ENCODE measurements at regions not wholly inside any gene's neighbourhood (a gene's known extent, or its start where the extent isn't known, plus 50 kb on each side); places are given as distances from the start of the nearest gene placed in this dataset.
"Not testable (repeated sequence)": the region's sequence is repeated elsewhere in the genome, so short reads cannot be mapped to it uniquely, and the experiment has no call there.

DNA sequence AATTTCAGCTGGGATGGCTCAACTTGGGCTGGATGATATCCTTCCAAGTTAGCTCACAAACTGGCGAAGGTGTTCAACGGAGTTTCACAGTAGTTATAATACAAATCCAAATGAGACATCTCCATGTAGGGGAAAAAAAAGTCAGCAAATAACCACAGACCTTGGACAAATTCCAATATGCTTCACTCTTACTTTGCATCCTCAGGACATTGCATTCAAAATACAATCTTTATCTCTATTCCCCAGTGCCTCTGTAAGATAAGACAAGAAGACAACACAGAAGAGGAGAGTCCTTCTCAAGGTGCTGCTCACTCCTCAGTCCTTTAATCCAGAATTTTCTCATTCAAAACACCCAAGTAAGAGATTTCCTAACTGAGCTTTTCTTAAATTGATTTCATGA lies 1797.7 kb downstream of the MRPL39 start:
- no peak for DNase-seq

DNA sequence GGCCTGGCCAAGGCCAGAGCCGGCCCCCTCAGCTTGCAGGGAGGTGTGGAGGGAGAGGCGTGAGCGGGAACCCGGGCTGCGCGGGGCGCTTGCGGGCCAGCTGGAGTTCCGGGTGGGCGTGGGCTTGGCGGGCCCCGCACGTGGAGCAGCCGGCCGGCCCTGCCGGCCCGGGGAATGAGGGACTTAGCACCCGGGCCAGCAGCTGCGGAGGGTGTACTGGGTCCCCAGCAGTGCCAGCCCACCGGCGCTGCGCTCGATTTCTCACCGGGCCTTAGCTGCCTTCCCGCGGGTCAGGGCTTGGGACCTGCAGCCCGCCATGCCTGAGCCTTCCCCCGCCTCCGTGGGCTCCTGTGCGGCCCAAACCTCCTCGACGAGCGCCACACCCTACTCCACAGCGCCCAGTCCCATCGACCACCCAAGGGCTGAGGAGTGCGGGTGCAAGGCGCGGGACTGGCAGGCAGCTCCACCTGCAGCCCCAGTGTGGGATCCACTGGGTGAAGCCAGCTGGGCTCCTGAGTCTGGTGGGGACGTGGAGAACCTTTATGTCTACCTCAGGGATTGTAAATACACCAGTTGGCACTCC lies 1800.2 kb downstream of the MRPL39 start:
- not testable (repeated sequence) for DNase-seq

DNA sequence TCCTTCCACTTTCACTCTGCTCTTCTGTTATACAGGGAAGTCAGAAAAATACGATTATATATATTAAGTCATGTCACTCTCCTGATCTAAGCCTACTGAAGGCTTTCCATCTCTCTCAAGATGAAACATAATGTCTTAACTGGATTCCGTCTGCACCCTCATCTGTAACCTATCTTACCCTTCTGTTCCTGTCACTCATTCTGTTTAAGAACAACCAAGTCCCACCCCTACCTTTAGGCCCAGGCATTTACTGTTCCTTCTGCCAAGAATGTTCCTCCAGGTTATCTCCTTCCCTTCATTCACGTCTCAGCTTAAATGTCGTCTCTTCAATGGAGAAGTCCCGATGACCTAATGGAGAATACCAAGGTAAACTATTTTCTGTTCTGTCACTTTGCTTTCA lies 1802.4 kb downstream of the MRPL39 start:
- no peak for DNase-seq

DNA sequence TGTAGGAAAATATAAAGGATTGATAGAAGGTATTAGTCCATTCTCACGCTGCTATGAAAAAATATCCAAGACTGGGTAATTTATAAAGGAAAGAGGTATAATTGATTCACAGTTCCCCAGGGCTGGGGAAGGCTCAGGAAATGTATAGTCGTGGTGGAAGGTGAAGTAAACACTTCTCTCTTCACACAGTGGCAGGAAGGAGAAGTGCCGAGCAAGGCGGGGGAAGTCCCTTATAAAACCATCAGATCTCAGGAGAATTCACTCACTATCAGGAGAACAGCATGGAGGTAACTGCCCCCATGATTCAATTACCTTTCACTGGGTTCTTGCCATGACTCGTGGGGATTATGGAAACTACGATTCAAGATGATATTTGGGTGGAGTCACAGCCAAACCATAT lies 1806.0 kb downstream of the MRPL39 start:
- no peak for DNase-seq

DNA sequence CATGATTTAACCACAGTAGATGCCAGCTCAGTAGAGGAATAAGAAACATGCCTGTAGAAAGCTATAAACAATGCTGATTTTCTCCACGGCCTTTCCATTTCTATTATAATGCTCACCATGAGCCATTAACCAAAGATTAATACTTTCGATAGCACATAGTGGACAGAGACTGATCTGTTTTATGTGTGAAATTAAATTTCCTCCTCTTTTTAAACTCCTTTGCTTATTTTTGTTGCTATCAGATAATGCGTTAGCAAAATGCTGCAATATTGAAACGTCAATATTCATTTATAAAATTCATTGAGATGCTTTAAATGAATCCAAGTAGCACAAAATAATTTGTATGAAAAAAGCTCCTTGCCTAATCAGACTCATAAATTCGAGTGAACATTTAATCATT lies 1807.9 kb downstream of the MRPL39 start:
- DNase-seq = no peak

DNA sequence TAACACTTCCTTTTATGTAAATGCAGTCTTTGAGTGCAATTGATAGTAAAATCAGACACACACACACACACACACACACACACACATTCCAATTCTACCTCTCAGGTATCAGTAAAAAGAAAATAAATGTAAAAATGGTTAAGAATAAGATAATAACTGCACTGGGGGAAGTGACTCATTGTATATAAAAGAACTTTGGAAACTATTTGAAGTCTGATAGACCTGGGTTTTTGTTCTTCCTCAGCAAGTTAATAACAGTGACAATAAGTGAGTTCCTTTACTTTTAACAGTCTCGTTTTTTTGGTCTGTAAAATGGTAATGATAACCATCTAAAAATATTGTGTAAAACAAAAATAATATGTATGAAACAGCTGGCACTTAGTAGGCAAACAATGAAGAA lies 1815.0 kb downstream of the MRPL39 start:
- DNase-seq = no peak

DNA sequence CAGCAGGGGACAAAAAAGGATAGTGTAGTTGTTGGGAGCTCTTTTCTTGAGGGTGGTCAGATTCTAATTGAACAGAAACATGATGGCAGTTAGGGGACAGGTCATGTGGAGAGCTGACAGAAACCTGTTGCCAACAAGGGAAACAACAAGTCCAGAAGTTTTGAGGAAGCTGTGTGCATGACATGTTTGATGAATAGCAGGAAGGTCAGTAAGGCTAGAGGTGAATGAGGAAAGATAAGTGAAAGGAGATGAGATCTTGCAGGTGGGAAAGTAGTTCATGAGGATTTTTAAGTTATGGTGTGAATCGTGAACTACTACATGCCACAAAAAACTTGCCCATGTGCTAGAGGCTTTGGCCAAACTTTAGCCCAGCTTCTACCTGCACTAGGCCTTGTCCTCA lies 1817.4 kb downstream of the MRPL39 start:
- no peak for DNase-seq

DNA sequence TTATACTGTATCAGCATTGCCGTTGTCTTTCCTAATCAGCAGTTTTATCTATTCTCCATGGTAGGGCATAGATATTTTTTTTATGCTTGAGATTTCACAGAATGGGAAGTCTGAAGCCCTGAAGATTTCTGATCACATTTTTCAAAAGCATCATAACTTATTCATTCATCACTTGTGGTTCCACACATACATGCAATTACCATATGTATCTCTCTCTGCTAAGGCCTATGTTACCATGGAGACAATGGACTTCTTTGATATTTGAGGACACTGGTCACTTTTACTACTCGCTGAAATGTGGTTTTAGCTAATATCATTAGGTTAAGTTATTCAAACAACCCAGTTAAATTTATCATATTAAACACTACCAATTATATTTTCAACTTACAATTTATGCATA lies 1827.0 kb downstream of the MRPL39 start:
- no peak for DNase-seq

DNA sequence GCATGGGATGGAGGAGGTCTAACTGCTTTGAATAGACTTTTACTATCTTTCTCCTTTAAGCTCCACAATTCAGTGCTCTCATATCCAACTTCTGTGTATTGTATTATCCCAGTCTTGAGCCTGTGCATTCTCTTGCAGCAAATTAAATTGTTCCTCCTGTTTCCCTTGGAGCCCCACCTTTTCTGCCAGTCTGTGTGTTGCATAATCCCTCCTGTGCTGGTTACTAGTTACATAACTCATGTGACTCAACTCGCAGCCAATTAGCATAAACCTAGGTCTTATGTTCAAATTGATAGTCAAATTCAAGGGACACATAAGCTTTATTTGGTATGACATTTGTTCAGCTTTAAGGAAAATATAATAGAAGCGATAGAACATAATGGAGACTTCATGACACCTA lies 1863.5 kb downstream of the MRPL39 start:
- no peak for DNase-seq

DNA sequence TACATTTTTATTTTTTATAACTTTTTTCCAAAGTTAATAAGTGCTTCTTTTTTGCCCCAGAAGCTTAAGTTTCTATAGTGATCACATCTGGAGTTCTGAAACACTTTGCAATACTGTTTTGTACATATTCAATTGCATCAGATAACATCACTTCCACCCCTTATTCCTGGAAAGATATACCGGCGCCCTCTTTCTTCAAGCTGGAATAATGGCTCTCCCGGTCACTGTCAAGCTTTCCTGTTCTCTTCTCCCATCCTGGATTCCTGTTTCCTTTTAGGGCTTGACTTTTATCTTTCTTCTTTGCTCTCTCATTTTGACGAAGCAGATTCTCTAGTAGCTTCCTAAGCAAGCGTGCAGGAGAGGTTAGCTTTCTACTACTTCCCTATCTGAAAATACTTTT lies 1866.8 kb downstream of the MRPL39 start:
- no peak for DNase-seq

DNA sequence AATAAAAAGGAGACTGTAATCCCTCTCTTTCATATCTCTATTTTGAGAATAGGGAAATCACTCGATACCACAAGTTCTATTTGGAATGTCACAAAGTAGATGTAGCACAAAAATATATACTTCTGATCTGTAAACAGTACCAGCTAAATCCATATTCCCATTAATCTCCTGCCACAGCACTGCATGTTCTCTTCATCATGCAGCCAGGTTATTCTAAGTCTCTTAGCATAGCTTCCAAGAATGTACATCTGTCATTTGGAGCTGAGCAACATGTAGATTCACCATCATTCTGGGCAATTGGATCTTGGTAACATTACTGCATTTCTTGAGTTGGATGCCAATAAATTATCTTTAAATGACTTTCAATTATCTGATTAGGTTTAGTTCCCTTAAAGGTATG lies 1874.5 kb downstream of the MRPL39 start:
- no peak for DNase-seq

DNA sequence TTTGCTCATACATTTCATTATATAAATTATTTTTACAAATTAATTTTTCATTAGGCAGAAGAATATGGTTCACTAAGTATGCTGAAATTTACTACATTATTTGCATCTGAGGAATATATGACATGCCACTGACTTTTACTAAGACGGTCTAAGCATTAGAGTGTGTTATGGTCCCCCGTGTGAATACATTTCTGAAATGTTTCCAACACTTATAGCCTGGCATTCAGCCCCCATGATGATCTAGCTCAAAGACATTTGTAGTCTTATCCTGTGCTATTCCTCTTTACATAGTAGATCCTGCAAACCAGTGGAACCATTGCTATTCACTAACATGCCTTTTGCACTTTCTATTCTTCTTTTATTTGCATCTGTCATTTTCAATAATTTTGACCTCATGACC lies 1878.0 kb downstream of the MRPL39 start:
- no peak for DNase-seq

DNA sequence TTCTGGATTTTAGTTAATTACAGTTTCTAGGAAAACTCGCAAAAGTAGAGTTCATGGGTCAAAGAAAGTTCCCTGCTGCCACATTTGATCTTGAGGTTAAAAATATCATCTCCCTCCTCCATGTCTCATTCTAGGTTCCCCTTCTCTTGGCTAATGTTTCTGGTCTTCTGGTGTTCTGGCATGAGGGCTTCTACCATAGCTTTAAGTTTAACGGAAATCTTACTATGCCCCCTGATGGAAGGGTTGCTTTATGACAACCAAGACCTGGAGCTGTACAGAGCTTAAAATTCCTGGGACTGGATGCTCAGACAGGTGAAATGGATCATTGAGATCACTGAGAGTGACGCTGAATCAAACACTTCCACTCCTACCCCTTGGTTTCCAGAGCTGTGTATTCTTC lies 1881.7 kb downstream of the MRPL39 start:
- DNase-seq = no peak

DNA sequence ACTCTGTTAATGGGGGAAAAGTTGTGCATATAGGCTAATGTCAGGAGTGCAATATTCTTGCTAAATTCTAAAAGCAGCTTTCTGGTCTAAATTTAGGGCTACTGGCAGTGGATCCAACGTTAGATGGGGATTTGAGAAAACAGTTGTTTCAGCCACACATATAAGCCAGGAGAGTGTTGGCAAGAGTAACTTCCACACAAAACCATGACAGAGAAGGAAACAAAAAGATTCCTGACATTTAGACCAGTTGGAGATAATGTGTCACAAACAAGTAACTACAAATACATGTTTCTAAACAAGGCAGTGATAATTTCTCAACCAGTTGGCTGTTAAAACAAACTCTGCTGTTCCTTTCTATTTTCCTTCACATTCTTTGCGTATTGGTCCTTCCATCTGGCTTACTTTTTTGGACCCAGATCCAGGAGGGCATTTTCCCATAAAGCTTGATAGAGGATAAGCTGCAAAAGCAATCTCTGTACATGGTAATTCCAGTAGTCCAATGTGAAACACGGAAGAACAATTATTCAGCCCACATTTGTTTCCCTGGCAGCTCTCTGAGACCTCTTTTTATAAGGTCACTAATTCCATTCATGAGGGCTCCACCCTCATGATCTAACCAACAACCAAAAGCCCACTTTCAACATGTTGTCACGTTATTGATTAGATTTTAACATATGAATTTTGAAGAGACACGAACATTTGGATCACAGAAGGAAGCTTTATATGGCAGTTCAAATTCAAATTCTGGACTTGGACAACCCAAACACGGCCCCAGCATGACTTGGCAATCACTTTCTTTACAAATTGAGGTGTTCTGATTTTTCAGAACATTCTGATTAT lies 1888.6 kb downstream of the MRPL39 start:
- no peak for DNase-seq

DNA sequence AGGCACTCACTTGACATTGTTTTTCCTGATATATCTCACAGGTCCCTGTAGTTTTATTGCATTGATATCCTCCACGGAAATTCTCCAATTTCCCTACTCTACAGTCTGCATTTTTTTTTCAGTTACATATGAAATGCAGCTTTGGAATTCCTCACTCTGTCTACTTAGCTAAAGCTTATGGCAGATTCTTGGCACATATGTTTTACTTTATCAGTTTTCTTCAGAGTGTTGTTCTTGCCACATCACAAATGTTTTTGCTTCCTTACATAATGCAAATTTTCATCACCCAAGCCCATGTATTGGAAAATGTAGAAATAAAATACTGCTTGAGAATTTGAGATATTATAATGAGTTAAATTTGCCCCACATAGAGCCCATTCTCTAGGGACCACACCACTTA lies 1895.1 kb downstream of the MRPL39 start:
- DNase-seq = no peak

DNA sequence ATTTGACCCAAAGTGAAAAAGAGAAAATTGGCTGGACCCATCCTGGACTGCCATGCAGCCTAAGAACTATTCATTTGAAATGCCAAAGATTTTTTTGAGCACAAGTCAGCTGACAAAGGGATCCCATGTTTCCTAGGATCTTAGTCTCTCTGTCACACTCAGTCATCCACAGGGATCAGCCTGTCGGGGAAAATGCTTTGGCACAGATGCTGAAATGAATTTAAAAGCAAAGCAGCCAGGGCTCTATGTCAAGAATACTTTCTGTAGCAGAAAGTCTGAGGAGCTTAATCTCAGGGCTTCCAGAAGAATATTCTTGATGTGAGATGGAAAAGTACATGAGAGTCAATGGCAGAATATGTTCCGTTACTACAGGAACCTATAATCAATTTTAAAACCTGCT lies 1900.8 kb downstream of the MRPL39 start:
- DNase-seq = no peak

DNA sequence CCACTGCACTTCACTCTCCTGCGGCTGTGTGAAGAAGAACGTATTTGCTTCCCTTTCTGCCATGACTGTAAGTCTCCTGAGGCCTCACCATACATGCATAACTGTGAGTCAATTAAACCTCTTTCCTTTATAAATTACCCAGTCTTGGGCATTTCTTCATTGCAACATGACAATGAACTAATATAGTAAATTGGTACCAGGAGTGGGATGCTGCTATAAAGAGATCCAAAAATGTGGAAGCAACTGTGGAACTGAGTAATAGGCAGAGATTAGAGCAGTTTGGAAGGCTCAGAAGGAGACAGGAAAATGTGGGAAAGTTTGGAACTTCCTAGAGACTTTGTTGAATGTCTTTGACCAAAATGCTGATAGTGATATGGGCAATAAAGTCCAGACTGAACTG lies 1907.9 kb downstream of the MRPL39 start:
- DNase-seq = no peak

DNA sequence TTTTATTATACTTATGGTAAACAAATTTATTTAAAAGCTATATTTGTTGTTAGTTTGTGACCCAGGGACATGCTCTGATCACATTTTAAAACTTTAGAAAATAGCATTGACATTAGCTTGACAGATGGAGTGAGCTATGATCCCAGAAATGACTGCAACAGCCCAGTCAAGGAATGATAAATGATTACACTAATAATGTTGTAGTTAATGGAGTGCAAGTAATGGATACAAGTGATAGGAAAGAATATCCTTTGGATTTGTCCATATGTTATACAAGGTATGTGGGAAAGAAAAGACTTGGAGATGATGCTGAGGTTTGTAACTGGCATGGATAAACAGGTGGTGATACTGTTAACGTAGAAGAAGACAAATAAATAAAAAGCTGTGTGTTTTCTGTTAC lies 1908.7 kb downstream of the MRPL39 start:
- no peak for DNase-seq

DNA sequence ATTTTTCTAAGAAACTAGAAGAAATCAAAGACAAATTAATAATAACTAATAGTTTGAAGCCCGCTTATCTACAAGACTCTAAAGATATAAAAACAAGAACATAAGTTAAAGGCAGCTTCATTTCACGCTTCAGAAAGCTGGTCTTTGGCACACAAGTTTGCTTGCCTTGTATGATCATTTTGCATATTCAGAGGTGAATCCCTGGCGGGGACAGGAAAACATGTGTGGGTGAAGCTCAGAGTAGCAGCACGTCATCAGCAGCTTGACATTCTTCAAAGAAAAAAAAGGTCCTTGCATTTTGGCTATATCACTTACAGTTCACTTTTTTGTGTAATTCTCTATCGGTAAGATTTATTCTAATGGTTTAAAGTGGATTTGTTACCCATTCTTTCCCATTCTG lies 1911.8 kb downstream of the MRPL39 start:
- no peak for DNase-seq

DNA sequence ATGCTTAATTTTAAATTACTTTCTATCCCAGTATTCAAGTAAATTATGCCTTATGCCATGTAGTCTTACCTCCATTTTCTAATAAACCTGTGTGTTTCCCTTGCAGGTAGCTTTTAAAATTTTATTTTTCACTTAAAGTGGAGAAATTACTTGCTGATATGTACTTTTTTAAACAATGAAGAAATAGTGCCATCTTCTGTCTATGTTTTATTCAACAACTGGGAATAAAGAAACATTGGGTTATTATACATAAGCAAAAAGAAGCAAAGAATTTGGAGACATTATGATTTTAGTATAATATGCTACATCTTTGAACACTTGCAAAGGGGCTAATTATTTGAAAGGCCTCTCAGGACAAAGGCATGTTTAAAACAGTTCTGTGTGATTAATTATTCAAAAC lies 1912.9 kb downstream of the MRPL39 start:
- no peak for DNase-seq

DNA sequence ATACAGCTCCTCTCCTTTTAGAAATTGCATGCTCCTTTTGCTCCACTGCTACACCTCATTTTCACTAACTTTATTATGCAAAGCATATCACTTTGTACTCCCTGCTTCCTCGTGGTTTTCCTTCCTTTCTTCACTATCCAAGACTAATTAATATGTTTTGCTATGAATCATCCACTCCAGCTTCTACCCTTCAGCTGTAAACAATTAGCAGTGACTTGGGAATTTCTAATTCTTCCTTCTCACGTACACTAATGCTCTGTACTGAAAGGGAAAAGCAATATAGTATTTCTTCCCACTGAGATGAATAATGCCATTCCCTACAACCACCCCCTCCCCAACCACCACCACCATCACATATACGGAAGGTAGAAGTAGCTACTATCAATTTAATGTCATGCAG lies 1917.0 kb downstream of the MRPL39 start:
- DNase-seq = no peak

DNA sequence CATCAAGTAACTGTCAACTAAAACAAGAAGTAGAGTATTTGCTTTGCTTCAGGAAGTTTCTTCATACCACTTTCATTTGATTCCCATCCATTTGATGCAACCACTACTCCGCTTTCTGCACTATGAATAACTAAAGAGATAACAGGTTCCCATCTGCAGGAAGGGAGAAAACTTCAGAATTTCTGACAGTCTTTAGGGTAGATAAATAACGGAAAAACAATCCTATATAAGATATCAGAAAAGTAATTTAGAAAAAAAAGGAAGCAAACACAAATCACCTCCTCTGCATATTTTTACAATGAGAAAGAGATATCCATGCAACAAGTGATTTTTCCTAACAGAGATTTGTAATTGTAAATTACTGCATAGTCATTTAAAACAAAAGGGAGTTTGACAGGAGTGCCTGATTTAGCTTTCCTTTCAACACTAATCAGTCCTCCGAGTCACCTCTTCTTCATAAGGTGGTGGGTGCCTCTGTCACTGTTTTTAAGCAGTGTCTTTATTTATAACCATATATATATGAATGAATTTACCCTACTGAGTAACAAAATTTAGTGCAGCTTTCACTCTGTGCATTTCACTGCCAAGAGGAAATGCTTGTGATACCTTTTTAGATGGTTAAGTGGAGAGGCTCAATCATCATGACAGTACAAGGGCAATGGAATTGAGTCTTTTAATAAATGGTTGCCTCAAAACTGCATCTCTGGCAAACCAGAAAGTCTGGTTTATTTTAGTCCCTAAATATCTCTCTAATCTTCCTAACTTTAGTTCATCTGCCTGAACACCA lies 1920.4 kb downstream of the MRPL39 start:
- no peak for DNase-seq

DNA sequence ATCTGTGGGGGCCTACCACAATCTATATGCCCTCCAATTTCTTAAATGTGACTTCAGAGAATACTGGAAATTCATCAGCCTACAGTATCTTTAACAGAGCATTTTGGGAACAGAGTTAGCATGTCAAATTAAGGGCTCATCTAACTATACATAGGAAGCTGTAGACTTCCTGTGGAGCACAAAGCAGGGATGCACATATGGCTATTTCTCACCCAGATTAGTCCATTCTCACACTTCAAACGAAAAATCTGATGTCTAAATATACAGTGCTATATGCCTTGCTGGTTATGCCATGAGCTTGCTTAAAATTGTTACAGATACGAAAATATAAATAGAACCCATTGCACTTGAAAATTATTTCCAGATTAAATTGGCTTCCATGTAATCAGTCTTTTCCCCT lies 1922.8 kb downstream of the MRPL39 start:
- no peak for DNase-seq

DNA sequence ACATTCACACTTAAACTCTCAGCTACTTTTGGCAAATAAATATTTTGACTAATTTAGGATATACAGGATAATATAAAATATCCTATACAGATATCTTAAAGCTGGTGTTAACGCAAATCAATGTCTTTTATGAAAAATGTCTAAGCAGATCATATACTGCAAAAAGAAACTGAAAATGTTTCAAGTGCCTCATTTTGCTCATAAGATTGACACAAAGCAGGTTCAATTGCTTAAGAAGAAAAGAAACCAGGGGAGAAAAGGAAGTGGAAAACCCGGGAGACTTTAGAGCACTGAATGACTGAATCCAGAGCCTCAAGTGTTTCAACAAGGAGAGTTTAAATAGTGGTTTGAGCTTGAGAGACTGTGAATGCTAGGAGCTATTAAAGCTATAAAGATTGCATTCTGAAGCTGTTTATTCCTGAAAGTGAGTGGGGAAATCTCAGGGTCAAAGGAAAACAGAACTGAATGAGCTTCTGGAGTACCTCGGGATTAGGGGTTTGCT lies 1943.0 kb downstream of the MRPL39 start:
- DNase-seq = no peak
